Retinal pigment epithelial cell (primary cell): ENCODE measurements at regions not wholly inside any gene's neighbourhood (a gene's known extent, or its start where the extent isn't known, plus 50 kb on each side); places are given as distances from the start of the nearest gene placed in this dataset.
"Not testable (repeated sequence)": the region's sequence is repeated elsewhere in the genome, so short reads cannot be mapped to it uniquely, and the experiment has no call there.

Experiments
- DNase-seq: peaks from one replicate; pipeline ENCODE4 v3.0.0-alpha.2; 2010; ENCODE audit warnings: low read depth
- H3K4me3 ChIP-seq: 2 replicates; pipeline ENCODE4 v1.5.1; 2011; ENCODE audit warnings: mild to moderate bottlenecking, low read length, control low read depth, moderate library complexity
- TF ChIP-seq, protein P1 (sequence below): conservative IDR thresholded peaks from 2 replicates; pipeline ENCODE4 v1.5.1; 2011; ENCODE audit warnings: low read depth, low read length, control low read depth, inconsistent platforms

- H3K4me3 ChIP-seq = no peak overlapping the region
- DNase-seq = no peak
- TF ChIP-seq, protein P1, sequence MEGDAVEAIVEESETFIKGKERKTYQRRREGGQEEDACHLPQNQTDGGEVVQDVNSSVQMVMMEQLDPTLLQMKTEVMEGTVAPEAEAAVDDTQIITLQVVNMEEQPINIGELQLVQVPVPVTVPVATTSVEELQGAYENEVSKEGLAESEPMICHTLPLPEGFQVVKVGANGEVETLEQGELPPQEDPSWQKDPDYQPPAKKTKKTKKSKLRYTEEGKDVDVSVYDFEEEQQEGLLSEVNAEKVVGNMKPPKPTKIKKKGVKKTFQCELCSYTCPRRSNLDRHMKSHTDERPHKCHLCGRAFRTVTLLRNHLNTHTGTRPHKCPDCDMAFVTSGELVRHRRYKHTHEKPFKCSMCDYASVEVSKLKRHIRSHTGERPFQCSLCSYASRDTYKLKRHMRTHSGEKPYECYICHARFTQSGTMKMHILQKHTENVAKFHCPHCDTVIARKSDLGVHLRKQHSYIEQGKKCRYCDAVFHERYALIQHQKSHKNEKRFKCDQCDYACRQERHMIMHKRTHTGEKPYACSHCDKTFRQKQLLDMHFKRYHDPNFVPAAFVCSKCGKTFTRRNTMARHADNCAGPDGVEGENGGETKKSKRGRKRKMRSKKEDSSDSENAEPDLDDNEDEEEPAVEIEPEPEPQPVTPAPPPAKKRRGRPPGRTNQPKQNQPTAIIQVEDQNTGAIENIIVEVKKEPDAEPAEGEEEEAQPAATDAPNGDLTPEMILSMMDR = no peak
Observed at GRCh38 chr2:136288249-136288648, 170.3 kb upstream of the CXCR4 start.

DNA sequence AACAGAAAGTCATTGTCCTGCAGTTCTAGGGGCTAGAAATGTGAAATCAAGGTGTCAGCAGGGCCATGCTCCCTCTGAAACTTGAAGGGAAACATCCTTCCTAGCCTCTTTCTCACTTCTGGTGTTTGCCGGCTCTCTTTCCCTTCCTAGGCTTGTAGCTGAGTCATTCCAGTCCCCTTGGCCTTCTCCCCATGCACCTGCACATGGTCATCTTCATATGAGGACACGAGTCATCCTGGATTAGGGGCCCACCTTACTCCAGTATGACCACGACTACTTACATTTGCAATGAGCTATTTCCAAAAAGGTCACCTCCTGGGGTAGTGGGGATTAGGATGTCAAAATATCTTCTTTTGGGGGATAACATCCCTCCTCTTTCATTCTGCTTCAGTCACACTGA, 168.5 kb upstream of the CXCR4 start:
- H3K4me3 ChIP-seq = no peak overlapping the region
- no peak for DNase-seq
- TF ChIP-seq, protein P1 = no peak

DNA sequence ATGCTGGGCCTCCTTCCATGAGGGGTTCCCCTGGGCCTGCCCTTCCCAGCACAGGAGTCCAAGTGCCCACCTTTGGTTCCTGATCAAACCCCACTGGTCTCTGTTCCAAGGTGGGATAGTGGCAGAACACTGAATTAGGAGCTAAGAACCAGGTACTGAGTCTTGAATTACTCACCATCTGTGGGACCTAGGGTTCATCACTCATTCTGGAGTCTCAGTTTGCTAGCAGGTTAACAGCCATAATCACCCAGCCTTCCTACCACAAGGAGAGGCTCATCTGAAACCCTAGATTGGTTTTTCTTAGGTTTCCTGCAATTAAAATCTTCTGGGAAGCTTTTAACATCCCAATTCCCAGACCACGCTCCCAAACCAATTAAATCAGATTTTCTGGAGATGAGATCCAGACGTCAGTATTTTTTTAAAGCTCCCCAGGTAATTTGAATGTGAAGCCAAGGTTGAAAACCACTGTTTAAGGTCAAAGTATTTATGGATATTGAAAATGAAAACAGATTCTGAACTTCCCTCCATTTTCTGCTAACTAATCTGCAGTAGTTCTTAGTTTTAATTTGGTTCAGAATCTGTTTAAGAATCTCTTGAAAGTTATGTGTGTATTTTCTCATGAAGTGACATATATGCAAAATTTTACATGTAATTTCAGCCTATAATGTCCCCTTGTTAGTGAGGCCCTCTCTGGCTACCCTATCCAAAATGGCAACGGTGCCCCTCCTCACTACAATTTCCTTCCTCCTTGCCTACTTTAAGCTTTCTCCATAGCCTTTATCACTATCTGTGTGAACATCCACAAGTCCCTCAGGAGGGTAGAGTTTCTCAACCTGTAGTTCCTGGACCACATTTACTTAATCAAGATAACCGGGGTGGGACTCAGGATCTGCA, 166.5 kb upstream of the CXCR4 start:
- H3K4me3 ChIP-seq = no peak overlapping the region
- DNase-seq = no peak
- TF ChIP-seq, protein P1 = no peak

DNA sequence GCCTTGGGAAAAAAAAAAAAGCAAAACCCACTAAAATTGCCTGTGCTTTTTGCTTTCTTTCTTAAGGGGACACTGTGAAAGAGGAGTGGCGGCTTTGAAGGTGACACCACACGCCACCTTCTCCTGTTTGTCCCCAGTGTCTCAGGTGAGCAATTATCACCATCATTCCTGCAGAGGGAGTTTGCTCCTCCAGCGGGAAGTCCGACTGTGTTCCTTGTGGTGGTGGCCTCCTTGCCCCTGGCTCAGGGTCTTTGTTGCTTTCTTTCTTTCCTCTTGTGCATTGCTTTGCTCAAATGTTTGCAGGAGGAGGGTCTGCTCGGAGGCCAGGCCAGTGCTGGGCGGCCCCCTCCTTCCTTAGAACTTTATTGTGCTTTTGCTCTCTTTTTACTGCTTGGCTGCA, 164.3 kb upstream of the CXCR4 start:
- TF ChIP-seq, protein P1 = no peak
- DNase-seq = no peak
- no peak overlapping the region for H3K4me3 ChIP-seq

DNA sequence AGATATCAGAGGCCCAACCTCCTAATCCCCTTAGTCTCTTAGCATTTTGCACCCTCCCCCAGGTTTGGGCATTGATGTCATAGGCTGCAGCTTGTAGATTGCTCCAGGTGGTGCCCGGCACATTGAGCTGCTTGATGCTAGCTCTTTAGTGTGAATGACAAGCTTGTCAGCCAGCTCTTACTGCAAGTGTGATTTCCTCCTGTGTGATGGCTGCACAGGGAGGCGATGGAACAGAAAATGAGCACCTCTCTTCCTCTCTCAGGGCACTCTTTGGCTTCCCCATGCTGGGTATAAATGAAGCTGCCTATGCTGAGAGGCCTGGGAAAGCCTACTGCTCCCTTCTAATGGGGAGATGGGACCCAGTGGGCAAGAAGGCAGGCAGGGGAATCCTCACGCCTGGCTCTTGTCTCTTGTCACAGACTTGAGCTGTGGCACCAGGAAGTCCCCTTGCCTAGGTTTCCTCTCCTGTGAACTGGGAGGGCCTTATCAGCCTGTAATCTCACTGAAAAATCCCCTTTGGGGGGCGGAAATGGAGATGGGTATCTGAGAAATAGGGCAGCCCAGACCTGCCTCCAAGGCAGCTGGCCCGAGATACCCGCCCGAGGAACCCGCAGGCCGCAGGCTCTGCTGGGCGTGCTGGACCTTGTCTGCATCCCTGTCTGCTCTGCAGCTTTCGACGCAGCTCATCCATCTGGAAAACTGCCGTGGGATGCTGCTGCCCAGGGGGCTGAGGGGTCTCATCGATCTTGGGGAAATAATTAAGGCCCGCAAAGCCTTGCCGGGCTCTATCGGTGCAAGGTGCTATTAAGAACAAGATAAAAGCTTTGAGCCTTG, 163.5 kb upstream of the CXCR4 start:
- DNase-seq = no peak
- H3K4me3 ChIP-seq = no peak overlapping the region
- TF ChIP-seq, protein P1 = no peak

DNA sequence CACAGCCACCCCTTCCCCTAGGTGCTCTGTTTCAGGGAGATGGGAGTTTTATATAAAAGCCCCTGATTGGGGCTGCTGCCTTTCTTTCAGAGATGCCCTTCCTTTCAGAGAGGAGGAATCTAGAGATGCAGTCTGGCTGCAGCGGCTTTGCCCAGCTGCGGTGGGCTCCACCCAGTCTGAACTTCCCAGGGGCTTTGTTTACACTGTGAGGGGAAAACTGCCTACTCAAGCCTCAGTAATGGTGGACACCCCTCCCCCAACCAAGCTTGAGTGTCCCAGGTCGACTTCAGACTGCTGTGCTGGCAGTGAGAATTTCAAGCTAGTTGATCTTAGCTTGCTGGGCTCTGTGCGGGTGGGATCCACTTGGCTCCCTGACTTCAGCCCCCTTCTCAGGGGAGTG, 148.4 kb upstream of the CXCR4 start:
- H3K4me3 ChIP-seq, DNase-seq: not testable (repeated sequence)

- H3K4me3 ChIP-seq = no peak overlapping the region
- TF ChIP-seq, protein P1 = no peak
- DNase-seq = no peak
Observed at GRCh38 chr2:136259551-136259950, 141.6 kb upstream of the CXCR4 start.
